ENCODE measurements at regions not wholly inside any gene's neighbourhood (a gene's known extent, or its start where the extent isn't known, plus 50 kb on each side); places are given as distances from the start of the nearest gene placed in this dataset.

GRCh38 chr16:66066404-66066803 is 300.1 kb upstream of the CDH5 start:
- no peaks in the 10 kb centered on the region for H3K36me3 ChIP-seq (ENCODE audit: low read depth, low read length)
- H3F3A ChIP-seq (ENCODE audit: low read length, unreplicated experiment): no peaks in the 10 kb centered on the region
- intact Hi-C loops (cut with micrococcal nuclease): no loop called here
- no peaks in the 10 kb centered on the region for H3K79me2 ChIP-seq (ENCODE audit: low read length)
- H3K4me2 ChIP-seq (ENCODE audit: low read length): no peak overlapping the region
- no peak for DNase-seq
- ATAC-seq: no peak
- H3K9me3 ChIP-seq (ENCODE audit: low read length): no peaks in the 10 kb centered on the region
- H3K27ac ChIP-seq (ENCODE audit: low read length): no peak overlapping the region
- H3K4me1 ChIP-seq (ENCODE audit: insufficient read depth, low read length): no peaks in the 10 kb centered on the region
- no peaks in the 10 kb centered on the region for H3K9me2 ChIP-seq (replicated peaks; ENCODE audit: low read length)
- no peak overlapping the region for H3K4me3 ChIP-seq (ENCODE audit: low read length)
- no peaks in the 10 kb centered on the region for H4K20me1 ChIP-seq (ENCODE audit: low read length)
- ChIA-PET POLR2A (ENCODE audit: unreplicated experiment) (interaction anchor here (0.5 kb wide), 1 partner anchor 495 kb away, joined by 7 read pairs; no protein-coding TSS in a partner anchor), CTCF (no interaction called here)
- H2AFZ ChIP-seq (ENCODE audit: low read length): no peak overlapping the region
- no peak overlapping the region for H3K9ac ChIP-seq (ENCODE audit: low read length)
- no TSS peak for BruUV-seq (replicated peaks)
- TF ChIP-seq EZH2 (IDR thresholded peaks at IDR 0.05; ENCODE audit: low read length, unreplicated experiment): no peak
- TF ChIP-seq EZH2phosphoT487 (IDR thresholded peaks at IDR 0.05; ENCODE audit: borderline replicate concordance, low read length): no peak
- TF ChIP-seq CTCF (conservative IDR thresholded peaks at IDR 0.05; ENCODE audit: low read depth, low read length): no peak
- no peaks in the 10 kb centered on the region for H3K27me3 ChIP-seq (ENCODE audit: low read length)

GRCh38 chr16:66065925-66066324 is 300.6 kb upstream of the CDH5 start:
- no peak overlapping the region for H3K4me2 ChIP-seq (ENCODE audit: low read length)
- H3K27me3 ChIP-seq (ENCODE audit: low read length): no peaks in the 10 kb centered on the region
- H3F3A ChIP-seq (ENCODE audit: low read length, unreplicated experiment): no peaks in the 10 kb centered on the region
- intact Hi-C loops (cut with micrococcal nuclease): no loop called here
- no peak overlapping the region for H3K27ac ChIP-seq (ENCODE audit: low read length)
- H4K20me1 ChIP-seq (ENCODE audit: low read length): no peaks in the 10 kb centered on the region
- ChIA-PET CTCF (no interaction called here), POLR2A (ENCODE audit: unreplicated experiment) (no interaction called here)
- no peaks in the 10 kb centered on the region for H3K4me1 ChIP-seq (ENCODE audit: insufficient read depth, low read length)
- no peak overlapping the region for H3K4me3 ChIP-seq (ENCODE audit: low read length)
- no peaks in the 10 kb centered on the region for H3K79me2 ChIP-seq (ENCODE audit: low read length)
- no peak overlapping the region for H3K9ac ChIP-seq (ENCODE audit: low read length)
- ATAC-seq (no peak), DNase-seq (no peak)
- H2AFZ ChIP-seq (ENCODE audit: low read length): no peak overlapping the region
- H3K36me3 ChIP-seq (ENCODE audit: low read depth, low read length): no peaks in the 10 kb centered on the region
- no peaks in the 10 kb centered on the region for H3K9me3 ChIP-seq (ENCODE audit: low read length)
- no peaks in the 10 kb centered on the region for H3K9me2 ChIP-seq (replicated peaks; ENCODE audit: low read length)
- no peak for TF ChIP-seq EZH2phosphoT487 (IDR thresholded peaks at IDR 0.05; ENCODE audit: borderline replicate concordance, low read length)
- TF ChIP-seq CTCF (conservative IDR thresholded peaks at IDR 0.05; ENCODE audit: low read depth, low read length): no peak
- no peak for TF ChIP-seq EZH2 (IDR thresholded peaks at IDR 0.05; ENCODE audit: low read length, unreplicated experiment)
- BruUV-seq (replicated peaks): no TSS peak

GRCh38 chr16:66064801-66065530 is 301.5 kb upstream of the CDH5 start:
- H3K9ac ChIP-seq (ENCODE audit: low read length): no peak overlapping the region
- ChIA-PET POLR2A (ENCODE audit: unreplicated experiment) (no interaction called here), CTCF (no interaction called here)
- H4K20me1 ChIP-seq (ENCODE audit: low read length): no peaks in the 10 kb centered on the region
- TF ChIP-seq EZH2phosphoT487 (IDR thresholded peaks at IDR 0.05; ENCODE audit: borderline replicate concordance, low read length) (no peak), EZH2 (IDR thresholded peaks at IDR 0.05; ENCODE audit: low read length, unreplicated experiment) (no peak), CTCF (conservative IDR thresholded peaks at IDR 0.05; ENCODE audit: low read depth, low read length) (no peak)
- no peak overlapping the region for H2AFZ ChIP-seq (ENCODE audit: low read length)
- no peaks in the 10 kb centered on the region for H3K79me2 ChIP-seq (ENCODE audit: low read length)
- no peaks in the 10 kb centered on the region for H3K4me1 ChIP-seq (ENCODE audit: insufficient read depth, low read length)
- H3K4me3 ChIP-seq (ENCODE audit: low read length): no peak overlapping the region
- ATAC-seq (no peak), DNase-seq (no peak)
- H3K27me3 ChIP-seq (ENCODE audit: low read length): no peaks in the 10 kb centered on the region
- intact Hi-C loops (cut with micrococcal nuclease): no loop called here
- no peak overlapping the region for H3K4me2 ChIP-seq (ENCODE audit: low read length)
- H3K9me3 ChIP-seq (ENCODE audit: low read length): no peaks in the 10 kb centered on the region
- H3K27ac ChIP-seq (ENCODE audit: low read length): no peak overlapping the region
- no peaks in the 10 kb centered on the region for H3K36me3 ChIP-seq (ENCODE audit: low read depth, low read length)
- BruUV-seq (replicated peaks): no TSS peak
- no peaks in the 10 kb centered on the region for H3F3A ChIP-seq (ENCODE audit: low read length, unreplicated experiment)
- H3K9me2 ChIP-seq (replicated peaks; ENCODE audit: low read length): no peaks in the 10 kb centered on the region
